Progenitor cell of endocrine pancreas (in vitro differentiated cells): ENCODE measurements at regions not wholly inside any gene's neighbourhood (a gene's known extent, or its start where the extent isn't known, plus 50 kb on each side); places are given as distances from the start of the nearest gene placed in this dataset.

Experiments
- DNase-seq: peaks from one replicate; pipeline ENCODE4 v3.0.0; 2021; ENCODE audit warnings: low spot score; ENCODE audit not compliant: unreplicated experiment
- H3K27ac Mint-ChIP-seq: 2 replicates; pipeline ENCODE4 v1.8.0; 2021; ENCODE audit warnings: mild to moderate bottlenecking, moderate library complexity, mixed read lengths
- H3K27me3 Mint-ChIP-seq: 2 replicates; pipeline ENCODE4 v1.8.0; 2021; ENCODE audit warnings: mixed read lengths
- H3K36me3 Mint-ChIP-seq: 2 replicates; pipeline ENCODE4 v1.8.0; 2022; ENCODE audit warnings: mixed read lengths; ENCODE audit not compliant: insufficient read depth
- H3K4me1 Mint-ChIP-seq: 2 replicates; pipeline ENCODE4 v1.8.0; 2021; ENCODE audit warnings: low read depth, mixed read lengths
- H3K4me3 Mint-ChIP-seq: 2 replicates; pipeline ENCODE4 v1.8.0; 2021; ENCODE audit warnings: low read depth, mild to moderate bottlenecking, moderate library complexity, mixed read lengths
- H3K9me3 Mint-ChIP-seq: 2 replicates; pipeline ENCODE4 v1.8.0; 2021; ENCODE audit warnings: low read depth, mixed read lengths
- CTCF ChIP-seq: fragments of 200-600 bp; sonication (generic); IDR thresholded peaks from one replicate; pipeline ENCODE4 v1.5.0; 2021; ENCODE audit warnings: antibody characterized with exemption, mild to moderate bottlenecking; ENCODE audit not compliant: unreplicated experiment

DNA sequence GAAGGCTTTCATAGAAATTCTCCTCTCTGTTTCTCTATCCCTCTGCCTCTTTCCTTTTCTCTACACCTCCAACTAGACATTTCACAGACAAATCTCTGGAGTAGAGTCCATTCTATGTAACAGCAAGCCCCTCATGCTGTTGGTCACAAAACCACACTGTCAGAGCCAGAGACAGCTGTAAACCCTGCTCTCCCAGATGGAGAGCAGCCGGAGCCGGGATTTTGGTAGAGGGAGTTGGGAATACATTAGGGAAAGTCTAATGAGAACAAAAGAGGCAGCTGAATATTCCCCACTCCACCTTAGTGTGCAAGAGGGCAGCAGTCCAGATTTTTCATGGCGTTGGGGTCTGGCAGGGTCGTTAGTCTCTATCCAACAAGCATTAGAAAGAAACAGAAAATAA, 68.3 kb upstream of the EDN1 start:
- Mint-ChIP-seq H3K27ac (no peak overlapping the region), H3K9me3 (no peaks in the 10 kb centered on the region), H3K27me3 (no peaks in the 10 kb centered on the region), H3K4me3 (no peak overlapping the region), H3K36me3 (no peaks in the 10 kb centered on the region), H3K4me1 (no peaks in the 10 kb centered on the region)
- no peak for TF ChIP-seq CTCF
- no peak for DNase-seq

- no peak for DNase-seq
- Mint-ChIP-seq H3K4me1 (no peaks in the 10 kb centered on the region), H3K9me3 (no peaks in the 10 kb centered on the region), H3K27me3 (no peaks in the 10 kb centered on the region), H3K36me3 (no peaks in the 10 kb centered on the region), H3K27ac (no peak overlapping the region), H3K4me3 (no peak overlapping the region)
- TF ChIP-seq CTCF, result no peak
Observed at GRCh38 chr6:12222405-12223366, 67.5 kb upstream of the EDN1 start.

DNA sequence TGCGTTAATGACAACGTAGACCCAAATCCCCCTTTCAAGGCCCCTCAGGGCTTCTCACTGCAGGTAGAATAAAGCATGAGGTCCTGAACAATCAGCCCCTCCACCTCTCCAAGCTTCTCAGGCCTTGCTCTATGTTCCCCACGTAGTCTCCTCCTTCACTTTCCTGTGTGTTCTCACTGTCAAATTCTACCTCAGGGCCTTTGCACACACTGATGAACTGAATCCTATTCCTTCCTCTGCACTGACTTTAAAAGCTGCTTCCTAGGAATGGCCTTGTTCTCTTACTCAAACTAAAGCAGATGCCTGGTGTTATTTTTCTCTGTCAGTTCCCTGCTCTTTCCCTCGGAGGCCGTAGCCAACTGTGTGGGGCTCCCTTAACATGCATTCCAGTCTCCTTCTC, 66.8 kb upstream of the EDN1 start:
- no peak for DNase-seq
- H3K4me1 Mint-ChIP-seq, result no peaks in the 10 kb centered on the region
- H3K27ac Mint-ChIP-seq, result no peak overlapping the region
- H3K4me3 Mint-ChIP-seq, result no peak overlapping the region
- no peaks in the 10 kb centered on the region for H3K9me3 Mint-ChIP-seq
- no peaks in the 10 kb centered on the region for H3K27me3 Mint-ChIP-seq
- no peaks in the 10 kb centered on the region for H3K36me3 Mint-ChIP-seq
- TF ChIP-seq CTCF, result no peak

DNA sequence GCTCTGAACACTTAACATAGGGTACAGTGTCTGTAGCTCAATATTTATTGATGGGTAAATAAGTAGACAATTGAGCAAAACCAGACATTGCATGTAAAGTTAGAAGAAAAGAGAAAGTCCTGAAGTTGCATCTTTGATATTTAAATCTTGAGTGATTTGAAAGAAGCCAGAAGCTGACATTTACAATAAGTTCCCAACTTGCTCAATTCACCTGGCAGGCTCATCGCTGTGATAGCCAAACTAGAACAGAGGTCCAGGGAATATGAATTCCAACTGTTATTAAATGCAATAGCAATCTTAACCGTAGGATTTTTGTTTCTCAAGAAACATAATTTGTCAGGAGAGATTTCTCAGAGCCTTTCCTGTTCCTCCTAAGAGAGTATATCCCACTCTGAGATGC, 65.9 kb upstream of the EDN1 start:
- H3K4me3 Mint-ChIP-seq, result no peak overlapping the region
- no peak for DNase-seq
- H3K4me1 Mint-ChIP-seq, result peaks cover 2% of the 10 kb centered on the region
- H3K9me3 Mint-ChIP-seq, result no peaks in the 10 kb centered on the region
- no peaks in the 10 kb centered on the region for H3K27me3 Mint-ChIP-seq
- no peak for TF ChIP-seq CTCF
- H3K27ac Mint-ChIP-seq, result no peak overlapping the region
- no peaks in the 10 kb centered on the region for H3K36me3 Mint-ChIP-seq

- no peak overlapping the region for H3K4me3 Mint-ChIP-seq
- H3K27ac Mint-ChIP-seq, result peak overlapping the region; percentile 63
- no peak for DNase-seq
- H3K9me3 Mint-ChIP-seq, result no peaks in the 10 kb centered on the region
- no peak for TF ChIP-seq CTCF
- H3K36me3 Mint-ChIP-seq, result no peaks in the 10 kb centered on the region
- H3K4me1 Mint-ChIP-seq, result peaks cover 5% of the 10 kb centered on the region
- no peaks in the 10 kb centered on the region for H3K27me3 Mint-ChIP-seq
Observed at GRCh38 chr6:12228447-12229146, 61.6 kb upstream of the EDN1 start.
